Upper lobe of left lung (tissue), 6 donors: ENCODE measurements at regions not wholly inside any gene's neighbourhood (a gene's known extent, or its start where the extent isn't known, plus 50 kb on each side); places are given as distances from the start of the nearest gene placed in this dataset.
A peak's percentile ranks its signal among the peaks of the same experiment; 100 is the strongest.

Experiments
- ATAC-seq, 2 donors: fragments of 200-7000 bp; cut with Tn5 transposase; one replicate each; pipeline ENCODE4 v1.9.1; 2022; ENCODE audit warnings: mild to moderate bottlenecking in 2 of 2, moderate library complexity in 2 of 2; ENCODE audit not compliant: low FRiP score in 2 of 2
- DNase-seq, 2 donors: peaks; one replicate each; pipeline ENCODE4 v3.0.0-alpha.2; 2019 to 2020
- H3K27ac ChIP-seq, 4 donors: fragments of 200-600 bp; sonication (generic); one replicate each; pipeline ENCODE4 v1.5.1; 2016 to 2019
- H3K27me3 ChIP-seq, 4 donors: fragments of 200-600 bp; sonication (generic); one replicate each; pipeline ENCODE4 v1.5.1; 2017 to 2019
- H3K36me3 ChIP-seq, 4 donors: fragments of 200-600 bp; sonication (generic); one replicate each; pipeline ENCODE4 v1.5.1; 2016 to 2019
- H3K4me1 ChIP-seq, 4 donors: fragments of 200-600 bp; sonication (generic); one replicate each; pipeline ENCODE4 v1.5.1; 2018 to 2019
- H3K4me3 ChIP-seq, 4 donors: fragments of 200-600 bp; sonication (generic); one replicate each; pipeline ENCODE4 v1.5.1; 2017 to 2019; ENCODE audit warnings: mild to moderate bottlenecking in 2 of 4, moderate library complexity in 1 of 4
- H3K9me3 ChIP-seq, 4 donors: fragments of 200-600 bp; sonication (generic); one replicate each; pipeline ENCODE4 v1.5.1; 2018 to 2019
- EP300 ChIP-seq, 4 donors: sonication (generic); formaldehyde crosslinking; IDR thresholded peaks; one replicate each; pipeline ENCODE4 v1.5.1; 2017; ENCODE audit warnings: antibody characterized with exemption in 4 of 4, control low read depth in 2 of 4
- POLR2A ChIP-seq, 4 donors: fragments of 450-650 bp; IDR thresholded peaks; one replicate each; pipeline ENCODE4 v1.5.1; 2016 to 2017; ENCODE audit warnings: antibody characterized with exemption in 4 of 4, mild to moderate bottlenecking in 2 of 4
- POLR2AphosphoS5 ChIP-seq, 2 donors: sonication (generic); formaldehyde crosslinking; IDR thresholded peaks; one replicate each; pipeline ENCODE4 v1.5.1; 2017; ENCODE audit warnings: antibody characterized with exemption in 2 of 2
- WGBS, 2 donors: methylation state at CpG; one replicate each; pipeline ENCODE4 v1.1.5; 2017 to 2018; 5-methylcytosine and 5-hydroxymethylcytosine counted together
- TF ChIP-seq, protein P1 (sequence below), 6 experiments: fragments of 450-650 bp in 4 of 6; fragments of 200-600 bp in 2 of 6; sonication (generic) in 2 of 6; IDR thresholded peaks; one replicate each; pipeline ENCODE4 v1.5.1; 2016 to 2019; ENCODE audit warnings: antibody characterized with exemption in 6 of 6
- donor health status: DM: no; HTN: no; CAD: no; lungs with moderate emphysema.
- donor health status: DM: no; HTN: yes; CAD: no; lungs with severe emphysema.

GRCh38 chrX:69025802-69026301 is 139.4 kb downstream of the PJA1 start:
- TF ChIP-seq, protein P1, sequence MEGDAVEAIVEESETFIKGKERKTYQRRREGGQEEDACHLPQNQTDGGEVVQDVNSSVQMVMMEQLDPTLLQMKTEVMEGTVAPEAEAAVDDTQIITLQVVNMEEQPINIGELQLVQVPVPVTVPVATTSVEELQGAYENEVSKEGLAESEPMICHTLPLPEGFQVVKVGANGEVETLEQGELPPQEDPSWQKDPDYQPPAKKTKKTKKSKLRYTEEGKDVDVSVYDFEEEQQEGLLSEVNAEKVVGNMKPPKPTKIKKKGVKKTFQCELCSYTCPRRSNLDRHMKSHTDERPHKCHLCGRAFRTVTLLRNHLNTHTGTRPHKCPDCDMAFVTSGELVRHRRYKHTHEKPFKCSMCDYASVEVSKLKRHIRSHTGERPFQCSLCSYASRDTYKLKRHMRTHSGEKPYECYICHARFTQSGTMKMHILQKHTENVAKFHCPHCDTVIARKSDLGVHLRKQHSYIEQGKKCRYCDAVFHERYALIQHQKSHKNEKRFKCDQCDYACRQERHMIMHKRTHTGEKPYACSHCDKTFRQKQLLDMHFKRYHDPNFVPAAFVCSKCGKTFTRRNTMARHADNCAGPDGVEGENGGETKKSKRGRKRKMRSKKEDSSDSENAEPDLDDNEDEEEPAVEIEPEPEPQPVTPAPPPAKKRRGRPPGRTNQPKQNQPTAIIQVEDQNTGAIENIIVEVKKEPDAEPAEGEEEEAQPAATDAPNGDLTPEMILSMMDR (IDR thresholded peaks at IDR 0.05) = no peak
- TF ChIP-seq EP300 (IDR thresholded peaks at IDR 0.05) (no peak), POLR2A (IDR thresholded peaks at IDR 0.05) (no peak), POLR2AphosphoS5 (IDR thresholded peaks at IDR 0.05) (no peak)
- H3K4me3 ChIP-seq = no peak overlapping the region
- H3K4me1 ChIP-seq = peaks cover 0 to 13% (median 10%) of the 10 kb centered on the region in 4 donors
- no peaks in the 10 kb centered on the region for H3K27me3 ChIP-seq
- DNase-seq (no peak), ATAC-seq (no peak)
- 63 to 66% methylated on average over 4 of the region's 4 CpGs for WGBS, 2 donors
- no peak overlapping the region for H3K27ac ChIP-seq
- H3K9me3 ChIP-seq = no peaks in the 10 kb centered on the region
- H3K36me3 ChIP-seq = no peaks in the 10 kb centered on the region

DNA sequence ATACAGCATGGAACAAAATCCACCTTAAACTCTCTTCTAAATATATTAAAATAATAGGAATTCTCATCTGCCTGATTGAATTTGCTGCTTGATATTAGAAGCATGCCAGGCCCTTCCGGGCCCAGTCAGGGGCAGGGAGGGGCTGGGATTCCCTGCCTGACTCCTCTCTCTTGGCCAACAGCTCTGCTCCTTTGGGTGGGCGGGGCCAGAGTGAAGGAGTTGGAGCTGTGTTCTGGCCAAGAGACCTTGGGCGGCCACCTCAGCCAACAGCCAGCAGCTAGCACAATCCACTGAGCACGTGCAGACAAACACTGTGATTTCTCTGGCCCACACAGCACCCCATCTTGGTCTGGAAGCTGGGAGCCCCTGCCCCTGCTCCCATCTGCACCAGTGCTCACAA is 140.3 kb downstream of the PJA1 start:
- H3K27ac ChIP-seq = peak overlapping the region in 1 of 4 donors; percentile 14
- no peak overlapping the region for H3K4me3 ChIP-seq
- WGBS, 2 donors = 14 to 43% methylated on average over 1 to 4 of the region's 4 CpGs
- H3K36me3 ChIP-seq = no peaks in the 10 kb centered on the region
- H3K4me1 ChIP-seq = peaks cover 0 to 13% (median 10%) of the 10 kb centered on the region in 4 donors
- TF ChIP-seq EP300 (IDR thresholded peaks at IDR 0.05) (no peak), POLR2A (IDR thresholded peaks at IDR 0.05) (no peak)
- TF ChIP-seq, protein P1 (IDR thresholded peaks at IDR 0.05) = no peak
- ATAC-seq = peak in 1 of 2 donors; percentile 88
- H3K9me3 ChIP-seq = no peaks in the 10 kb centered on the region
- peak; percentile 20 to 65 for DNase-seq
- H3K27me3 ChIP-seq = no peaks in the 10 kb centered on the region

GRCh38 chrX:69024161-69024736 is 141.0 kb downstream of the PJA1 start:
- WGBS, 2 donors = 67 to 81% methylated on average over 2 to 9 of the region's 10 CpGs
- no peak for ATAC-seq
- Histone ChIP-seq H3K27ac (peak overlapping the region in 1 of 4 donors; percentile 14), H3K4me3 (no peak overlapping the region), H3K36me3 (no peaks in the 10 kb centered on the region), H3K4me1 (peaks cover 0 to 13% (median 10%) of the 10 kb centered on the region in 4 donors), H3K9me3 (no peaks in the 10 kb centered on the region), H3K27me3 (no peaks in the 10 kb centered on the region)
- TF ChIP-seq EP300 (IDR thresholded peaks at IDR 0.05) (no peak), POLR2AphosphoS5 (IDR thresholded peaks at IDR 0.05) (no peak), POLR2A (IDR thresholded peaks at IDR 0.05) (no peak)
- TF ChIP-seq, protein P1 (IDR thresholded peaks at IDR 0.05) = no peak
- DNase-seq = peak in 1 of 2 donors; percentile 20

- no peaks in the 10 kb centered on the region for H3K27me3 ChIP-seq
- DNase-seq (no peak), ATAC-seq (no peak)
- peaks cover 0 to 6% (median 2%) of the 10 kb centered on the region in 4 donors for H3K4me1 ChIP-seq
- TF ChIP-seq EP300 (IDR thresholded peaks at IDR 0.05) (no peak), POLR2AphosphoS5 (IDR thresholded peaks at IDR 0.05) (no peak)
- H3K4me3 ChIP-seq = no peak overlapping the region
- no peaks in the 10 kb centered on the region for H3K9me3 ChIP-seq
- H3K27ac ChIP-seq = no peak overlapping the region
- no peaks in the 10 kb centered on the region for H3K36me3 ChIP-seq
These were observed 142.8 kb downstream of the PJA1 start for GRCh38 chrX:69022430-69022829.

GRCh38 chrX:69021141-69021960 is 143.9 kb downstream of the PJA1 start:
- 53 to 75% methylated on average over 2 to 9 of the region's 10 CpGs for WGBS, 2 donors
- H3K27ac ChIP-seq = no peak overlapping the region
- H3K9me3 ChIP-seq = no peaks in the 10 kb centered on the region
- TF ChIP-seq, protein P1 (IDR thresholded peaks at IDR 0.05) = no peak
- no peak for TF ChIP-seq POLR2A (IDR thresholded peaks at IDR 0.05)
- TF ChIP-seq EP300 (IDR thresholded peaks at IDR 0.05) = no peak
- TF ChIP-seq POLR2AphosphoS5 (IDR thresholded peaks at IDR 0.05) = no peak
- H3K4me1 ChIP-seq = peaks cover 0 to 4% (median 0%) of the 10 kb centered on the region in 4 donors
- DNase-seq (peak in 1 of 2 donors; percentile 22), ATAC-seq (no peak)
- H3K4me3 ChIP-seq = no peak overlapping the region
- H3K36me3 ChIP-seq = no peaks in the 10 kb centered on the region
- H3K27me3 ChIP-seq = no peaks in the 10 kb centered on the region
